Middle frontal gyrus (tissue), 1 donor: ENCODE measurements at regions not wholly inside any gene's neighbourhood (a gene's known extent, or its start where the extent isn't known, plus 50 kb on each side); places are given as distances from the start of the nearest gene placed in this dataset.

Experiments used
- DNase-seq: peaks from one replicate; pipeline ENCODE4 v3.0.0-alpha.2; 2015; ENCODE audit warnings: low spot score; ENCODE audit errors: extremely low spot score

DNA sequence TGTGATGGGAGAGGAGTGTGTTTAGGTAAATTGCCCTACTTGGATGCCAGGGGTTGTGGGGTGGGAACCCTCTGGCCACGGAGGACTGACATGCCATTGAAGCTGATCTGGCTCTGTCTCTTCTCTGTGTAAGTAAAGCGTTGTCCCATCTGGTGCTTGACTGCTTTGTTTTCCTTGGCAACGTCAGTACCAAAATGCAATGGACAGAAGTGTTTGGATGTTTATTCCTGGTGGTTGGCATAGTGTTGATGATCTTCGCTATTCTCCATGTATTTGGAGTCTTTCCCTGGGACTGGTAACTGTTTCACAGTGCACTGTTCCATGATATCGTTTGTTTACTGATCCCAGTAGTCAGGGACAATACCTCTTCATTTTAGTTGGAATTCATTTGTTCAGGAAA is 130.5 kb upstream of the MCTP2 start:
- DNase-seq: no peak

GRCh38 chr15:94099574-94099960 is 131.8 kb upstream of the MCTP2 start:
- DNase-seq: no peak

GRCh38 chr15:94098921-94099573 is 132.3 kb upstream of the MCTP2 start:
- DNase-seq: no peak

- DNase-seq: no peak
These were observed 133.8 kb upstream of the MCTP2 start for GRCh38 chr15:94097552-94097951.

DNA sequence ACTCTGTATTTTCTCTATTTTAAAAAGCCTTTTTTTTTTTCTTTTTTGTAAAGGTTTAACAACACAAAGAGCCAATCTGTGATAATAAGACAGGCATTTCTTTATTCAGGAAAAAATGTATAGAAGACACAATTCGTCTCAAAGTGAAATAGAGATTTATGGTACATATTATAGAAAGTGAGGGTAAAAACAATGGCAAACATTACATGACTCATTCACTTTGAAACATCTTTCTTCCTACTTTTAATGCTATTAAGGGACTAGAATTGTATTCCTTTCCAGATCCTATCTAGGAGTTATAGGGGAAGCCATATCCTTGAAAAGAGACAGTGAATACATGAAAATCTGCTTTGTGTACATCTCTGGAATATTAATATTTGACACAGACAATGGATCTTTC is 137.1 kb upstream of the MCTP2 start:
- DNase-seq: no peak

GRCh38 chr15:94086341-94086740 is 145.0 kb upstream of the MCTP2 start:
- no peak for DNase-seq

DNA sequence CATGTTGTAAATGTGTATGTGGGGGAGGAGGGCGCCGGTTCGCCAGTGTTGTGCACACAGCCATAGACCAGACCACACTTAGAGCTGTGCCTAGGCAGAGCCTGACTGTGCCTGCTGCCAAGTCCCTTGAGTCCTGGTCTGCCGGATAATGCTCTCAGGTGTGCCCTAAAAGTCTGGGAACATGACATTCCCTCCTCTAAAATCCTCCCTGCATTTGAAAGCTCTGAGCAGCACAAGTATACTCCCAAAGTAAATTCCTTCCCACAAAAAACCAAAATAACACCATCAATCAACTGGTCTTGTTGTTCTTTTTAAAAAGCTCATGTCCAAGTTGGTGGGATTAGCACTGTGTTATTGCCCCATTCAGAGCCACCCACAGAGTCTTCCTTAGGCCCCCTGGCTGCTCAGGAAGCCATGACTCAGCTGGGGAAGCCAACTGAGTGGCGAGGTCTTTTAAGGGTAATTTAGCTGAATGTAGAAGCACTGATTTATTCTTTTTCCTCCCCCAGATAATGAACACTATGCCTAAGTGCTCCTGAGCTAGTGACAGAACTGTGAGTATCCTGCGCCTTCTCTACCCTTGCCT is 147.8 kb upstream of the MCTP2 start:
- DNase-seq: no peak

DNA sequence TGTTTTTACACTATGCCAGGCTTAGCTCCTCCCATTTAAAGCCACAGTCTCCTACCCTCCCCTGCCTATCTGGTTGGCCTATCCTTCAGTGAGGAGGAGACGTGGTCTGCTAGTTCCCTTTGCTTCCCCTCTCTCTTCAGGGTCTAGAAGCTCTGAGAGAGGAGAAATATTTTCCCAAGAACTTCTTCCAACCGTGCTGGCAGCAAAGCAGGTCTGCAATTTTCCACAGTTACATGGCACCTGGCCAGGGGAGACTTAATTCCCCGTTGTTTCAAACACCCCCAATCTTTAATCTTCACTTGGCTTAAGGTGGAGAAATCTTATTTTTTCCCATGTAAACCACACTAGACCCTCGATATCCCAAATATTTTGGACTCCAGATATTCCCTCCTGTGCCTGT is 149.5 kb upstream of the MCTP2 start:
- no peak for DNase-seq

- no peak for DNase-seq
These were observed 150.3 kb upstream of the MCTP2 start for GRCh38 chr15:94080989-94081605.

DNA sequence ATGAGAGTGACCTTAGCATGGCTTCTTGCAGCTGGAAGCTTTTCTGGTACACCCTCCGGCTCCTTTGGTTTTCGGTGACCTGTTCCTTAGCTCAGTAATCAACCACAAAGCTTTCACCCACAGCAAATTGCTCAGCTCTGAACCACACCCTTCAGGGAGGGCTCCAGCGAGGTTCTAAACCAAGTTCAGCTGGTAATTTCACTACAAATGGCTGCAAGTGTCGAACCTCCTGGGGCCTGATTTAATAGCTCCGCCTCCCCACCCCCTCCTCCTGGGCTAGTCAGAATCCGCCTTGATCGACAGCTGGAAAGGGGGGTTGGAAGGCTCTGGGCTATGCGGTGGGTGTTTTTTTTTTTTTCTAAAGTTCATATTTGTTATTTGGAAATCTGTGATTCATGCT is 150.9 kb upstream of the MCTP2 start:
- DNase-seq: no peak

DNA sequence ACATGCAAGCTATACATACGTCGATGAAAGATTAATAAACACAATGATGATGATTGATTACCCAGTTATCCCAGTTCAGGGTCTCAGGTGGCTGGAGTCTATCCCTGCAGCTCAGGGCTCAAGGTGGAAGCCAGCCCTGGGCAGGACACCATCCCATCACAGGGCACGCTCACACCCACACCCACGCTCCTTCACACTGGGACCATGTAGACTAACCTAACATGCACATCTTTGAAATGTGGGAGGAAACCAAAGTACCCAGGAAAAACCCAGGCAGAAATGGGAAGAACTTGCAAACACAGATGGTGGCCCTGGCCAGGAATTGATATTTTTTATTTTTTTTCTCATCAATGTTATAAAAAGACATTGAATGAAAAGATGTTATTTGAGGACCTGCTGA is 151.4 kb upstream of the MCTP2 start:
- DNase-seq: no peak

DNA sequence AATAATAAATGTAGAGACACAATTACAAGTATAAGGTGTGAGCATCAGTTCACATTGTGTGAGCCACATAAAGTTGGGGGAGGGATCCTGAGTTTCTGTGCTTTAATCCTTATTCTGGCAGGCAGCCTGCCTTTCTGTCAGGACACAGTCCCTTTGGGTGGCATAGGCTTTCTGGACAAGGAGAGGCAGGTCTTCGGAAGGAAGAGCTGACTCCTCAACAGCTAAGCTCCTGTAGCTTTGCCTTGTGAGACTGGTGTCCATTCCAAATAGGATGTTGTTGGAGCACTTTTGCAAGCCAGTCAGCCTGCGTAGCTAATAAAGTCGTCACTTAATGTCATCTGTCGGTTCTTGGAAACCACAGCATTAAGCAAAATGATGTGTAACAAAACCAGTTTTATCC is 151.9 kb upstream of the MCTP2 start:
- DNase-seq: no peak

DNA sequence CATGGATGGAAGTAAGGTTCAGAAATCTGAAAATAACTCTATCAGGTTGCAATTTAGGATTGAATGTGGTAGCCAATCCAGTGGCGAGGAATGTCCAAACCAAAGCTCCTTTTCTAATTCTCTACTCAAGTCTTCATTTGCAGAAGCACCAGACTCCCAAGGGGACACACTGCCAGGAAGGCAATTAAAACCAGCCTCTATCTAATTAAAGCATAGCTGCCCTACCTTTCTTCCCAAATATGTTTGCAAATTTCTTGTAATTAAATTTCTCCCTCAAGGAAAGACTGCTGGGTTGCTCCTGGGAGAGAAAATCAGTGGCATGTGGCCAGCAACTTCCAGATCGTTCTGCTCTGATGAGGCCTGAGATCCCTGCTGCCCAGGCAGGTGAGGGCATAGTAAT is 153.4 kb upstream of the MCTP2 start:
- no peak for DNase-seq

DNA sequence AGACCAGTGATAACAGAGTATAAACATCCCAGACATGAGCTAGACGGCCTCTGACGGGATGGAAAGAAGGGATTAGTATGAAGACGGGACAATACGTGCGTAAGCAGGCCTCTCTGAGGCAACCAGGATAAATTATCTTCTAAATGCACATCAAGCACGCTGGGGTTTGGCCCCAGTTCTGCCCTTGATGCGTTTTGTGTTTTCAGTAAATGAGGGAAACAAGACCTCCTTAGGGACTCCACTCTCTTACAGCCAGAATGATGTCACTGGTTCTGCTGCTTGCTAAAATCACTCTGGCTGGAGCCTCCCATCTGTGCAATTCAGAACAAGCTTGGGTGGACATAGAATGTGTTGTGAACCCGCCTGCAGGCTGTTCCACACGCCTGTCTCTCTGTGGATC is 156.0 kb upstream of the MCTP2 start:
- DNase-seq: no peak

GRCh38 chr15:94070356-94071295 is 160.7 kb upstream of the MCTP2 start:
- DNase-seq: no peak

DNA sequence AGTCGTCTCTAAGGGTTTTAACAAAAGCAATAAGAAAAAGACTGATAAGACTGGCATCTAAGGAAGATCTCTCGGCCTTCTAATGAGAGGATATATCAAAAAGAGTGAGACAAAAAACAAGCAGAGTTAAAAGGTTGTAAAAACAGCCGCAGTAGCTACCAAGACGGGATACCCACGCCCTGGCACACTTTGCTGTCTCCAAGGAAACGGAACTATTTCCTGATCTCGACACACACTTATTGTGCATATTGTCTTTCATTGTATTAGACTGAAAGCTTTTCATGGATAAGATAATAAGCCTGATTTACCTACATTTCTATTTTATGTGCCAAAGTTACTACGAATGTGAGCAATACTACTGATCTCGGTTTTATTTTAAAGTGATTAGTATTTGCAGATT is 161.5 kb upstream of the MCTP2 start:
- no peak for DNase-seq

GRCh38 chr15:94066811-94067210 is 164.6 kb upstream of the MCTP2 start:
- DNase-seq: no peak

DNA sequence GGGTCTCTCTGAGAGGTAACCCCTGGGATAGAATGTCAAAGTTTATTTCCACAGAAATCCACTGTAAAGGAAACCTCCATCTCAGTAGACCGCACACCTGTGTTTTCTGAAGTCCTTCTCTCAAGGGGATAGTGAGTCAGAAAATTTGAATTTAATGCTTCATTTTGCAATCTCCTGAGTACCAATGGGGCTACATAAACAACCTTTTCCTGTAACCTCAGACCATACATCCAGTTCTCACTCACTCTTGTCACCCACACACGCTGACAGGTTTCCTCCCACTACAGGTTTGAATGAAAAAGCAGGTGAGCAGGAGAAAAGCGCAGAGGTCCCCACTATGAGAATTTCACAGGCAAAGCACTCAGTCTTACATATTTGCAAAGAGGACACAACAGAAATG is 165.3 kb upstream of the MCTP2 start:
- DNase-seq: no peak

DNA sequence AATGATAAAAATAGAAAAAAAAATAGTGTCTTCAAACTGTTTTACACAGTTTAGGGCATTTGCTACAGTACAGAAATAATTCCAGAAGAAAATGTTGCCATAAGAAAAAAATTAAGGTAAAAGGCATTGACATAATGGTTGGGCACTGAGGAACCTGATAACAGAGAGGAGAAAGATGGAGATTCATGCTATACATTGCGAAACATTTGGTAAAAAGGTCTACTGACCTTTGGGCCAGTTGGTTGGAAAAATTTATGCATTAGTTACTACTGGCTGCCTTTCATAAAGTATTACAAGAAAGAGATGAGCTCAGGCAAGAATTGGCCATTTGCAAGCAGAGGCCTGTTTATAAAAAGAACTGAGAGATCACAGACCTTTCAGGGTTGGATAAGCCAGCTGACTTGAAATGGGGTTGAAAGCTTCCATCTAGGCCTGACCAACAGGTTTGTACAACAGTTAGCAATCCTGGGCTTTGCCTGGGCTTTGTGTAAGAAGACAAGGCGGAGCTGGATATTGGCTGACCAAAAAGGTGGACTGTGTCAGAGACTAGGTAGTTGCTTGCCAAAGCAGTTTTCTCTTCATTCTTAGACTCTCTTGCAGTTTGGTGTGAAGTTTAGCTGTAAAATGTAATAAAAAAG is 166.6 kb upstream of the MCTP2 start:
- DNase-seq: no peak

GRCh38 chr15:94061041-94061440 is 170.3 kb upstream of the MCTP2 start:
- DNase-seq: no peak

DNA sequence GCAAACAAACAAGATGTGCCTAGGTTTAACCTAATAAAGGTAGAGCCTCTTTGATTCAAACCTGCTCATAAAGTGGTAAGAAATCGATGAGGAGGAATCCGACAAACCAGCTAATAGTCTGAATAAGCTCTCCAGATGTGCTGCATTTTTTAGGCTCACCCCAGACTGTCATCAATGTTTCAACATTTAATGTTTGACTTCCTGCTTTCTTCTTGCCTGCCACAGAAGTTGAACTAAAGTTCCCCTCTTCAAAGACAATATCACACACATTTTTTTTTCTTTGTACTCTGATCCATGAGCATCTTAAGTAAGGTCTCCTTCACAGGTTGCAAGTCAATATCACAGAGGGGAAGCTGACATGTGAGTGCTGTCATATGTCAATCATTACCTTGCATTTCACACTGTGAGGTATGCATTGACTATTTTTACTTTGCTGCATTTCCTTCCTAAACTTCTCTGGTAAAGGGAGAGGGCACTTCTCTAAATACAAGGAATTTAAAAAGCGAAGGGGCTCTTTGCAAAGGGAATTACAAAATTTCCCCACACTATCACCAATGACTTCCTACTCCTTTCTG is 172.3 kb upstream of the MCTP2 start:
- DNase-seq: no peak
